ENCODE measurements at regions not wholly inside any gene's neighbourhood (a gene's known extent, or its start where the extent isn't known, plus 50 kb on each side); places are given as distances from the start of the nearest gene placed in this dataset.

- no peak for DNase-seq
These were observed 127.5 kb upstream of the CTAGE1 start for GRCh38 chr18:22545066-22545760.

GRCh38 chr18:22546905-22547570, 129.3 kb upstream of the CTAGE1 start:
- no peak for DNase-seq

DNA sequence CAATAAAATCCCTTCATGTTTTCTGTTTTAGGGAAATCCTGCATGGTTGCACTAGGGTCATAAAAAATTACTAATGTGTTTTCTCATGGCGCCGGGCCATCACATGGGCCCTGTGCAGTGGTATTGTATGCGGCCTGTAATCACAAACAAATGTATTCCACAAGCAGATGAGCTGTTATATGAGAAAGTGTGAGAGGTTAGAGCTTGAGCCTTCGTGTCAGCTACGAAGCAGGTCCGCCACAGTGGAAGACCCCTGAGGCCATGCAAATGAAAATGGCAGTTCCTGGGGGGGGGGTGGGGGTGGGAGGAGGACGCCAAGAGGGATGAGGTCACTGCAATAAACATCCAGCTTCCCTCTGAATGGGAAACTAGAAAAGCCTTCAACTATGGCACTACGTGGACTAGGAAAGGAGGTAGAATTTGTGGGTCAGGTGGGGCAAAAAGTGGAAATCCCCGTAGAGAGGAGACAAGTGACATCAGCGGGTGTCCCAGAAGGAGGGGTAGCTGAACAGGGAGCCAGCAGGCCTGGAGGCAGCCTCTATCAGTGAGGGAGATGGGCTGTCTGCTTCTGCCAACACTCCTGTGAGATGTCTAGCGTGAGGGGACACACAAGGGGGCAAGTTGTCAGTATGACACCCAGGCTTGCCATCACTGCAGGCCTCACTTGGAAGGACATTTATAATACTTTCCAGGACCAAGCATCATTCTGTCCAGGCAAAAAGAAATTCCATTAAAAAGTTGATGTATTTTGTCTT, 130.3 kb upstream of the CTAGE1 start:
- DNase-seq = peak; percentile 75

GRCh38 chr18:22549260-22549937, 131.7 kb upstream of the CTAGE1 start:
- no peak for DNase-seq

DNA sequence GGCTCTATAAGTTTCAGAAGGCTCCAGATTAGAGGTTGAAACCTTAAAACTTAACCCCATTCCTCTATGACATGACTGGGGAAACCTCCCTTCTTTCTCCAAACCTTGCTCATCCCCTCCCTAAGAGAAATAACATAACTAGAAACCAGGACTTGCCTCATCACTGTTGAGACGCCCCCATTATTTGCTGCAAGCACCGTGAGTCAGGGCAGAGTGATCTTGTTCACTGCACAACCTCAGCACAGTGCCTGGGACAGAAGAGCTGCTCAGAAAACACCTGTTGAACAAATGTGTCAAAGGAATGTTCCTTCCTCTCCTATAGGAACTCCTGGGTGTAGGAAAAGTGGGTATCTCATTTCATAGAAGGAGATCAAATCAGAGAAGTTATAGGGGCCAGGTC, 132.7 kb upstream of the CTAGE1 start:
- DNase-seq = peak; percentile 31

GRCh38 chr18:22550861-22551260, 133.1 kb upstream of the CTAGE1 start:
- no peak for DNase-seq

GRCh38 chr18:22551536-22552151, 133.9 kb upstream of the CTAGE1 start:
- peak; percentile 94 for DNase-seq

GRCh38 chr18:22552254-22552653, 134.5 kb upstream of the CTAGE1 start:
- no peak for DNase-seq

- no peak for DNase-seq
These were observed 135.3 kb upstream of the CTAGE1 start for GRCh38 chr18:22552899-22553460.

- DNase-seq = peak; percentile 23
These were observed 138.8 kb upstream of the CTAGE1 start for GRCh38 chr18:22556222-22557167.

DNA sequence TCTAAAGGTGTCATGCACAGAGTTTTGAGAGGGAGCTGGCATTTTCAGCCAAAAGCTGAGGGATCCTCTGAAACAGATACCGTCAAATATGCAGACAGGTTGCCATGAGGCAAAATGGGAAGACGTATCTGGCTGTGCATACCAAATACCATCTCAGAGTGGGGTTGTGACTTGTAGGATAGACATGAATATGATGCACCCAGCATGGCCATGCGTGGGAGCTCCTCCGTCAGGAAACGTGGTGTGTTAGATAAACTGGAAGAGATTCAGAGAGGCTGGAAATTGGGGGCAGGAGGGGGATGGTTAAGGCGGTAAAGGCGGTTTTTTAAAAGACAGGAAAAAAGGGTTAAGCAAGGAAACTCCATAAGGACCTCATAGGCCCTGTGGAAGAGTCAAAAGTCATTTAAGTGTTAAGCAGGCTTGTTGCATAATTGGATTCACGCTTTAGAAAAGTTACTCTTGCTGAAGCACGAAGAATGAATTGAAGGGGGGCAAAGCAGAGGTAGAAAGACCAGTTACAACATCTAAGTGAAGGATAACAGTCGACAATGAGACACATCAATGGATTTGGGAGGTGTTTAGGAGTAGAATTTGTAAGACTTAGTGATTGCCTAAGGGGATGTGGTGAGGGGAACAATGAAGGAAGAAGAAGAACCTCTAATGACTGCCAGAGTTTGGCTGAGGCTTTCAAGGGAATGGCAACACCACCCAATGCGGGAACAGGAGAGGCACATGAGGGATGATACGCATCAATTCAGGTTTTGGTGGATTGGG, 139.6 kb upstream of the CTAGE1 start:
- no peak for DNase-seq

- DNase-seq = peak; percentile 75
These were observed 141.2 kb upstream of the CTAGE1 start for GRCh38 chr18:22558945-22559385.

GRCh38 chr18:22559414-22560274, 141.9 kb upstream of the CTAGE1 start:
- DNase-seq = peak; percentile 79

DNA sequence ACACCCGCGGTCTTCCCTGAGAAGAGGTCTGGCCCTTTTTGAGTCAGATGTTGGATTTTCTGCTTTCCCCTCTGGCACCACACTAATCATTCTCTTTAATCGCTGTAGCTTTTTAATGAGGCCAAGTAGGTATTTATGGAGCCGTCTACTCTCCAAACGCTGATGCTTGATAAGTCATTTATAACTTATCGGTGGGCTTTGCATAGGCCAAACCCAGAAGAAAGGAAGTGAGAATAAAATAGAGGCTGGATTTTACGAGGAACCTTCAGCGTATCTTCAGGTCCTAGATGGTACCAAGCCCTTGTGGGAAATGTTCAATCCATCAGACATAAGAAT, 142.5 kb upstream of the CTAGE1 start:
- DNase-seq = no peak

DNA sequence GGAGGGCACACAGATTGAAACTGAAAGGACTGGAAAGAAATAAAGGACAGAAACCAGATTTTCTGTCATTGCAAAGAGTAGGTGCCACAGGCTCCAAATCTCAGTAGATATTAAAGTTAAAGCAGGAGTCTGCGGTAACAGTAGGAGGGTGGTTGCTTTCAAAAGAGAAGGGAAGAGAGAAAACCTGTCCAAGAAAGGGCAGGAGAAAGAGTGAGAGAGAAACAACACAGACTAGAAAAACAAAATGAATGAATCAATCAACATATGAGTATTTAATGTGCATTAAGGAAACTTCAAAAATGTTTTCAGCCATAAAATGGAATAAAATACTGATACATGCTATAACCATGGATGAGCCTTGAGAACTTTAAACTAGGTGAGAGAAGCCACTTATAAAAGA, 143.1 kb upstream of the CTAGE1 start:
- no peak for DNase-seq

- peak; percentile 87 for DNase-seq
These were observed 145.5 kb upstream of the CTAGE1 start for GRCh38 chr18:22563164-22563583.

- no peak for DNase-seq
These were observed 146.3 kb upstream of the CTAGE1 start for GRCh38 chr18:22564036-22564435.

DNA sequence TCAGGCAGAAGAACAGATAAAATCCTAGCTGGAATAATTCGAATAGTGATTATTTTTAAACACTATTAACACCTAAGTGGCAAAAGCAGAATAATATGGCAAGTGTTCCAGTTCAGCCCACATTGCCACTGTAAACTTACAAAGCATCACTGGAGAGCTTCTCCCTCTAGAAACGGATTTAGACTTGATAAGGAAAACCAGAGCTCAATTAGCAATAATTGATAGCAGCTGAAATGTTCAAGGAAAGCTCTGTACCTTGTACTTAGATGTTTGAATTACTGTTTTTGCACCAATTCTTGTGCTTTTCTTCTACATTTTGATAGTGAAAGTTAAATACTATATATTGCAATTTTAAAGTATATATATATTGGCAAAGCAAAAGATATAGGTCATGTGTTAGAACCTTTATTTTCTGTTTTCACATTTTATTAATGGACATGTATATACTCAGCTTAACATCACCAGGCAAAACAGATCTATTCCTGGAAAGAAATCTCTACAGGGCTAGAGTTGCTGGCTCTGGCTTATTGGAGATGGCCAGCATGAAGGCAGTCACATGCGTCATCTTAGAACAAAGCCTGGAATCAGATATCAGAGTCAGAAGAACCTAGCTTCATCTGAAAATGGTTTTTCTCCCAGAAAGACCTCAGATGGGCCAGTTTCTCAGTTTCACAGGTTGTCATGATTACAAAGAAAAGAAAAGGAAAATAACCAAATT, 149.1 kb upstream of the CTAGE1 start:
- no peak for DNase-seq

DNA sequence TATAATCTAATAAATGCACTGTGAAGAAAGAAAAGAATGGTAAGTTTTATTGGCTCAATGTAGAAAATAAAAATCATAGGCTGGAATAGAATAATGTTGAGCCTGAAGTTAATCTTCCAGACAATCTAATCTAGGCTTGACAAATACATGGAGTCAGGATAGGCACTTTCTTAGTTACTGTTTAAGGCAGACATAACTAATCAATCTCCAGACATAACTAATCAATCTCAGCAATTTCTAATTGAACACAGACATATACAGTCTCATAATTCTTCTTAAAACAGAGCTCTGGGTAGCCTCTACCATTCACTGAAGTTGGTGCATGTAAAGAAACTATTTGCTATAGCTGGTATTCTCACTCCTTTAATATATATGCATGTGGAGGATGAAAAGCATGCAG, 150.1 kb upstream of the CTAGE1 start:
- no peak for DNase-seq
